Left lung (tissue), 4 donors: ENCODE measurements at regions not wholly inside any gene's neighbourhood (a gene's known extent, or its start where the extent isn't known, plus 50 kb on each side); places are given as distances from the start of the nearest gene placed in this dataset.
"Not testable (repeated sequence)": the region's sequence is repeated elsewhere in the genome, so short reads cannot be mapped to it uniquely, and the experiment has no call there.

Experiments used
- ATAC-seq: fragments of 200-7000 bp; cut with Tn5 transposase; one replicate; pipeline ENCODE4 v1.9.1; 2020; ENCODE audit warnings: moderate library complexity
- DNase-seq, 4 donors: peaks; one replicate each; pipeline ENCODE4 v3.0.0-alpha.2; 2013 to 2020
- H3K27ac ChIP-seq, 2 donors: fragments of 200-600 bp; sonication (generic) in 1 of 2; one replicate each; pipeline versions ENCODE4 v1.5.0 to v1.8.0; 2020 to 2021
- H3K27me3 ChIP-seq, 2 donors: fragments of 200-600 bp; sonication (generic) in 1 of 2; one replicate each; pipeline versions ENCODE4 v1.5.0 to v1.8.0; 2020 to 2021
- H3K36me3 ChIP-seq, 2 donors: fragments of 200-600 bp; sonication (generic) in 1 of 2; one replicate each; pipeline versions ENCODE4 v1.5.0 to v1.8.0; 2020 to 2021
- H3K4me1 ChIP-seq, 2 donors: fragments of 200-600 bp; one replicate each; pipeline ENCODE4 v1.8.0; 2021
- H3K4me3 ChIP-seq, 2 donors: fragments of 200-600 bp; sonication (generic) in 1 of 2; one replicate each; pipeline versions ENCODE4 v1.5.0 to v1.8.0; 2020 to 2021; ENCODE audit warnings: mild to moderate bottlenecking in 1 of 2
- H3K9me3 ChIP-seq, 2 donors: fragments of 200-600 bp; sonication (generic) in 1 of 2; one replicate each; pipeline versions ENCODE4 v1.5.0 to v1.8.0; 2020 to 2021
- intact Hi-C, 2 donors: fragments of 100-400 bp; cut with DNase I; formaldehyde crosslinking; loops; one replicate each; pipeline versions ENCODE4 v1.11.2 to v1.14.2; 2022
- TF ChIP-seq, protein P1 (sequence below), 2 donors: fragments of 200-600 bp; sonication (generic) in 1 of 2; IDR thresholded peaks; one replicate each; pipeline versions ENCODE4 v1.5.0 to v1.8.0; 2021; ENCODE audit warnings: antibody characterized with exemption in 2 of 2
- donor health status: DM: no; HTN: yes; CAD: no.
- donor health status: DM: no; HTN: no; CAD: no.

GRCh38 chr16:50490828-50491227 lies 57.4 kb upstream of the NKD1 start:
- no peaks in the 10 kb centered on the region for H3K4me1 ChIP-seq
- intact Hi-C loops = no loop called here

DNA sequence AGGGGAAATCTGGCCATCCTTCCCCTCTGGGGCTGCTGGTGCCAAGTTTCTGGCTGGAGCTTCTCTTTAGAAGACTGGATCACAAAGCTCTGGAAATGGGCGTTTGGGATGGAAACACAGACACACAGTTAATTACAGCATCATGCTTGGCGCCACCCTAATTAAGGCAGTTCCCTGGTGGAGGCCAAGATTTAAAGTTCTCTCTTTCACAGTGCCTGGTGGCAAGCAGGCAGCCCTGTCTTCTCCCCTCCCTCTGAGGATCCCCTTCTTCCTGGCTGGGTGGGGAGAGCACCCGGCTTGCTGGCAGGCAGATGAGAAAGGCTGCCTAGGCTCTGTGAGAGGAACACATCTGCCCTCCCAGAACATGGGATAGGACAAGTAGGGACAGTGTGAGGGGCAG lies 59.0 kb upstream of the NKD1 start:
- H3K36me3 ChIP-seq = no peaks in the 10 kb centered on the region
- TF ChIP-seq, protein P1, sequence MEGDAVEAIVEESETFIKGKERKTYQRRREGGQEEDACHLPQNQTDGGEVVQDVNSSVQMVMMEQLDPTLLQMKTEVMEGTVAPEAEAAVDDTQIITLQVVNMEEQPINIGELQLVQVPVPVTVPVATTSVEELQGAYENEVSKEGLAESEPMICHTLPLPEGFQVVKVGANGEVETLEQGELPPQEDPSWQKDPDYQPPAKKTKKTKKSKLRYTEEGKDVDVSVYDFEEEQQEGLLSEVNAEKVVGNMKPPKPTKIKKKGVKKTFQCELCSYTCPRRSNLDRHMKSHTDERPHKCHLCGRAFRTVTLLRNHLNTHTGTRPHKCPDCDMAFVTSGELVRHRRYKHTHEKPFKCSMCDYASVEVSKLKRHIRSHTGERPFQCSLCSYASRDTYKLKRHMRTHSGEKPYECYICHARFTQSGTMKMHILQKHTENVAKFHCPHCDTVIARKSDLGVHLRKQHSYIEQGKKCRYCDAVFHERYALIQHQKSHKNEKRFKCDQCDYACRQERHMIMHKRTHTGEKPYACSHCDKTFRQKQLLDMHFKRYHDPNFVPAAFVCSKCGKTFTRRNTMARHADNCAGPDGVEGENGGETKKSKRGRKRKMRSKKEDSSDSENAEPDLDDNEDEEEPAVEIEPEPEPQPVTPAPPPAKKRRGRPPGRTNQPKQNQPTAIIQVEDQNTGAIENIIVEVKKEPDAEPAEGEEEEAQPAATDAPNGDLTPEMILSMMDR (IDR thresholded peaks at IDR 0.05) = no peak
- H3K4me3 ChIP-seq = no peak overlapping the region
- no peak overlapping the region for H3K27ac ChIP-seq
- ATAC-seq (no peak), DNase-seq (no peak)
- H3K4me1 ChIP-seq = no peaks in the 10 kb centered on the region
- H3K9me3 ChIP-seq = peaks cover 0 to 16% of the 10 kb centered on the region in 2 donors
- H3K27me3 ChIP-seq = no peaks in the 10 kb centered on the region
- intact Hi-C loops = no loop called here

More at GRCh38 chr16:50490828-50491227, 57.4 kb upstream of the NKD1 start:
- H3K4me3 ChIP-seq = no peak overlapping the region
- peaks cover 0 to 3% of the 10 kb centered on the region in 2 donors for H3K9me3 ChIP-seq
- H3K27ac ChIP-seq = no peak overlapping the region
- no peaks in the 10 kb centered on the region for H3K27me3 ChIP-seq
- no peaks in the 10 kb centered on the region for H3K36me3 ChIP-seq
- TF ChIP-seq, protein P1 (IDR thresholded peaks at IDR 0.05) = no peak
- ATAC-seq (no peak), DNase-seq (no peak)

DNA sequence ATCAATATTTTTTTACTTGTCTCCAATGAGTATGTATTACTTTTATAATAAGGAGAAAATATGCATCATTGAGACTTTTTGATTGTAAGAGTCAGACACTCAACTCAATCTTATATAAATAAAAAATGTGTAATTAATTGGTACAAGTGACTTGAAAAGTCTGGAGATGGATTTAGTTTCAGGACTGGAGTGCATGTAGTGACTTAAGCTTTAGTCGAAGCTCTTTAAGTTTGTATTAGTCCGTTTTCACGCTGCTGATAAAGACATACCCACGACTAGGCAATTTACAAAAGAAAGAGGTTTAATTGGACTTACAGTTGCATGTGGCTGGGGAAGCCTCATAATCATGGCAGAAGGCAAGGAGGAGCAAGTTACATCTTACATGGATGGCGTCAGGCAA lies 60.7 kb upstream of the NKD1 start:
- no peaks in the 10 kb centered on the region for H3K27me3 ChIP-seq
- peaks cover 0 to 16% of the 10 kb centered on the region in 2 donors for H3K9me3 ChIP-seq
- no peaks in the 10 kb centered on the region for H3K4me1 ChIP-seq
- TF ChIP-seq, protein P1 (IDR thresholded peaks at IDR 0.05) = no peak
- intact Hi-C loops = no loop called here
- ATAC-seq (no peak), DNase-seq (no peak)
- H3K27ac ChIP-seq = no peak overlapping the region
- no peaks in the 10 kb centered on the region for H3K36me3 ChIP-seq
- no peak overlapping the region for H3K4me3 ChIP-seq

DNA sequence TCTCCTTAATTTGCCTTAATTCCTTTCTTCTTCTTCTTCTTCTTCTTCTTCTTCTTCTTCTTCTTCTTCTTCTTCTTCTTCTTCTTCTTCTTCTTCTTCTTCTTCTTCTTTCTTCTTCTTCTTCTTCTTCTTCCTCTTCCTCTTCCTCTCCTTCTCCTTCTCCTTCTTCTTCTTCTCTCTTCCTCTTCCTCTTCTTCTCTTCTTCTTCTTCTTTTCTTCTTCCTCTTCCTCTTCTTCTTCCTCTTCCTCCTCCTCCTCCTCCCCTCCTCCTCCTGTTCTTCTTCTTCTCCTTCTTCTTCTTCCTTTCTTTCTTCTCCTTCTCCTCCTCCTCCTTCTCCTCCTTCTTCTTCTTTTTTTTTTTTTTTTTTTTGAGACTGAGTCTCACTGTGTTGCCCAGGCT lies 62.0 kb upstream of the NKD1 start:
- ATAC-seq, H3K36me3 ChIP-seq, intact Hi-C loops, DNase-seq, H3K27me3 ChIP-seq, H3K4me1 ChIP-seq, H3K27ac ChIP-seq, H3K4me3 ChIP-seq: not testable (repeated sequence)
- H3K9me3 ChIP-seq = peaks cover 0 to 16% of the 10 kb centered on the region in 2 donors

DNA sequence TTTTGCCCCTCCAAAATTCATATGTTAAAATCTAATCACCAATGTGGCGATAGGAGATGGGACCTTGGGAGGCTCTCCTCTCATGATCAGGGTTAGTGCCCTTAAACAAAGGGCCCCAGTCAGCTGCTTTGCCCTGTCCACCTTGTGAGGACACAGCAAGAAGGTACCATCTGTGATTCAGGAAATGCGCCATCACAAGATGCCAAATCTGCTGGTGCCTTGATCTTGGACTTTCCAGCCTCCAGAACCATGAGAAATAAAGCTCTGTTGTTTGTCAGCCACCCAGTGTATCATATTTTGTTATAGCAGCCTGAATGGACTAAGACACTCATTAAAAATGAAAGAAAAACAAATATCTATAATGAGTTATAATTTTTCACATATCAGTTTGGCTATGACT lies 63.0 kb upstream of the NKD1 start:
- DNase-seq (no peak), ATAC-seq (no peak)
- Histone ChIP-seq H3K4me3 (no peak overlapping the region), H3K27me3 (no peaks in the 10 kb centered on the region), H3K4me1 (no peaks in the 10 kb centered on the region), H3K27ac (no peak overlapping the region), H3K36me3 (no peaks in the 10 kb centered on the region), H3K9me3 (peaks cover 0 to 16% of the 10 kb centered on the region in 2 donors)
- TF ChIP-seq, protein P1 (IDR thresholded peaks at IDR 0.05) = no peak
- intact Hi-C loops = no loop called here

- Histone ChIP-seq H3K27ac (no peak overlapping the region), H3K36me3 (no peaks in the 10 kb centered on the region), H3K4me1 (no peaks in the 10 kb centered on the region), H3K9me3 (peaks cover 0 to 16% of the 10 kb centered on the region in 2 donors), H3K4me3 (no peak overlapping the region), H3K27me3 (peaks cover 0 to 15% of the 10 kb centered on the region in 2 donors)
- intact Hi-C loops = no loop called here
- TF ChIP-seq, protein P1 (IDR thresholded peaks at IDR 0.05) = no peak
- DNase-seq = no peak
- no peak for ATAC-seq
Observed at GRCh38 chr16:50482271-50482670, 65.9 kb upstream of the NKD1 start.
